ENCODE measurements at regions not wholly inside any gene's neighbourhood (a gene's known extent, or its start where the extent isn't known, plus 50 kb on each side); places are given as distances from the start of the nearest gene placed in this dataset.
"Not testable (repeated sequence)": the region's sequence is repeated elsewhere in the genome, so short reads cannot be mapped to it uniquely, and the experiment has no call there.

DNA sequence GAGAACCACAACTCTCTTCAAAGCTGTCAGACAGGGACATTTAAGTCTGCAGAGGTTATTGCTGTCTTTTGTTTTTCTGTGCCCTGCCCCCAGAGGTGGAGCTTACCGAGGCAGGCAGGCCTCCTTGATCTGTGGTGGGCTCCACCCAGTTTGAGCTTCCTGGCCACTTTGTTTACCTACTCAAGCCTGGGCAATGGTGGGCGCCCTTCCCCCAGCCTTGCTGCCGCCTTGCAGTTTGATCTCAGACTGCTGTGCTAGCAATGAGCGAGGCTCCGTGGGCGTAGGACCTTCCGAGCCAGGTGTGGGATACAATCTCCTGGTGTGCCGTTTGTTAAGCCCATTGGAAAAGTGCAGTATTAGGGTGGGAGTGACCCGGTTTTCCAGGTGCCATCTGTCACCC is 822.1 kb downstream of the KCNMA1 start:
- TF ChIP-seq, protein P1, sequence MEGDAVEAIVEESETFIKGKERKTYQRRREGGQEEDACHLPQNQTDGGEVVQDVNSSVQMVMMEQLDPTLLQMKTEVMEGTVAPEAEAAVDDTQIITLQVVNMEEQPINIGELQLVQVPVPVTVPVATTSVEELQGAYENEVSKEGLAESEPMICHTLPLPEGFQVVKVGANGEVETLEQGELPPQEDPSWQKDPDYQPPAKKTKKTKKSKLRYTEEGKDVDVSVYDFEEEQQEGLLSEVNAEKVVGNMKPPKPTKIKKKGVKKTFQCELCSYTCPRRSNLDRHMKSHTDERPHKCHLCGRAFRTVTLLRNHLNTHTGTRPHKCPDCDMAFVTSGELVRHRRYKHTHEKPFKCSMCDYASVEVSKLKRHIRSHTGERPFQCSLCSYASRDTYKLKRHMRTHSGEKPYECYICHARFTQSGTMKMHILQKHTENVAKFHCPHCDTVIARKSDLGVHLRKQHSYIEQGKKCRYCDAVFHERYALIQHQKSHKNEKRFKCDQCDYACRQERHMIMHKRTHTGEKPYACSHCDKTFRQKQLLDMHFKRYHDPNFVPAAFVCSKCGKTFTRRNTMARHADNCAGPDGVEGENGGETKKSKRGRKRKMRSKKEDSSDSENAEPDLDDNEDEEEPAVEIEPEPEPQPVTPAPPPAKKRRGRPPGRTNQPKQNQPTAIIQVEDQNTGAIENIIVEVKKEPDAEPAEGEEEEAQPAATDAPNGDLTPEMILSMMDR (IDR thresholded peaks at IDR 0.05): not testable (repeated sequence)
- not testable (repeated sequence) for TF ChIP-seq POLR2AphosphoS5, POLR2A (IDR thresholded peaks at IDR 0.05)
